GM21528 (cell line): ENCODE measurements at regions not wholly inside any gene's neighbourhood (a gene's known extent, or its start where the extent isn't known, plus 50 kb on each side); places are given as distances from the start of the nearest gene placed in this dataset.

Source experiments
- ATAC-seq: cut with Tn5 transposase; IDR thresholded peaks from one replicate; pipeline ENCODE4 v1.9.1; 2021; ENCODE audit warnings: mild to moderate bottlenecking, moderate library complexity; ENCODE audit not compliant: unreplicated experiment, low FRiP score

DNA sequence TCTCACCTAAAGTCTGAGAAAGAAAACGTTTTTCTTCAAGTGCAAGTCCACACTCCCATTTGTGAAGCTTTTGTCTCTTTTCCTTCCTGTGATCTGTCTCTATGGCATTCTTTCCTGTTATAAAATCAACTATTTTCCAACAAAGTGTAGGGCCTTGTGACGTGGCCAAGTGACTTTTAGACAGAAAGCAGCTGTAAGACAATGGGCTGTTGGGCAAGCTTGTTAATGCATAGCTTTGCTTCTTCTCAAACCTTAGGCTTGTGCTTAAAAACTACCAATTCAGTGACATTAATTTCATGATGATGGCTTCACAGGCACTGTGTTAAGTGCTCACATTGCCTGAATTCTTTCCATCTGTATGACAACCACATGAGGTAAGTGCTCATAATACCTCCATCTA, 83.5 kb downstream of the VCY1B start:
- no peak for ATAC-seq

DNA sequence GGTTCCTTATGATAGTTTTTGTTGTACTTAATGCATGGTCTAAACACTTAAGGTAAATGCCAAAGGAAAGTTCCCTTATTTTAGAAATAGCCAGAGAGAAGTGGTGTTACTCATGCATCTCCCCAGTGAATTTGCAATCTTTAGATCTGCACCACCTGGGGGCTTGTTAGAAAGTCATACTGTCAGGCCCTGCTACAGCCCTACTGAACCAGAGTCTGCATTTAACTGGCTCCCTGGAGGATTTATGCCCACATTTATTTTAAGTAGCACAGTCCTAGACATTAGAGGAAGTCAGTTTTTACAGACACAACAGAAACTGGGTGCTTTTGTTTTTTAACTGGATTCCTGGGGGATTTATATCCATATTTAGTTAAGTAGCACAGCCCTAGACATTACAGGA, 89.6 kb downstream of the VCY1B start:
- ATAC-seq, result no peak

GRCh38 chrY:14182776-14183175, 126.7 kb downstream of the VCY1B start:
- ATAC-seq, result no peak

DNA sequence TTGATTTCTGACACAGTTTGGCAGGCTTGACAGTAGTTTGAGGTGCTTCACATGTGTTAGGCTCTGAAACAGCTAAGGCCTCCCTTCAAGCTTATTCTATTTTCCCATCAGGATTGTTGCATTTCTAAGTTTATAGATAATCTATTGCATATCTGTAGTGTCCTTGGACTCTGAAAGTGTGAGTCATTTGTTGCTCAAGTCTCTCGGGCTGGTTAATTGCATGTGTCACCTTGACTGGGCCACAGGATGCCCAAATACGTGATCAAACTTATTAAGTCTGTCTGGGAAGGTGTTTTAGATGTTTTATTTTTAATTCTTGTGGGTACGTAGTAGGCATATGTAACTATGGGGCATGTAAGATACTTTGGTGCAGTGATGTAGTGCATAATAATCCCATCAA, 166.0 kb downstream of the VCY1B start:
- no peak for ATAC-seq

DNA sequence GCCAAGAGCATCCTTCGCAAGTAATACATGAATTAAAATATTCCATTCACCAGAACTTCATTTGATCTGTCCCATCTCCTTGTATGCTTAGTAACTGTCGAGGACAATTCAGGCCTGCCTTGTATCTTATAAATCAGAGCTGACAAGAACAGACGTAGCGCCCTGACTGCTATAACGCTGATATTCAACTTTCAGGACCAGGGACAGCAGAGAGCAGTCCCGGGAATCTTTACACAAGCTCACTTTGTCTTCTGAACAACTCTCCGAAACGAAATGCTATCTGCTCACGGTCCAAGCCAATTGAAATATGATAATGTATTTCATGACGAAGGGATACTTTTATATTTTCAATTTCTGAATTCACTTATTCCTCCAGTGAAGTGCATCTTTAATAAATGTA, 175.7 kb downstream of the VCY1B start:
- no peak for ATAC-seq

- ATAC-seq, result no peak
Measured at GRCh38 chrY:14235070-14235469, 179.0 kb downstream of the VCY1B start.

DNA sequence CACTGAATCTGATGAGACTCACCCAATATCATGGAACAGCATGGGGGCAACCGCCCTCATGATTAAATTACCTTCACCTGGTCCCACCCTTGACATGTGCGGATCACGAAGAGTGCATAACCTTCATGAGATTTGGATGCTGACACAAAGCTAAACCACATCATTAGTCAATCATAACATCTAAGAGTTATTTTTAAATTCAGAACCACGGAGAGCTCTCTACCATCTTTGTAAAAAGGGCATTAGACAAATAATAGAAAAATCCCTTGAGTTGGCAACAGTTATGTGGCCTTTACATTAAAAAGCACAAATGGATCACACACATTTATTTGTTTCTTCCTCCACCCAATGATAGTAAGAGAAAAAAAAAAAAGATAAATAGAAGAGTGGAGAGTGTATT, 182.2 kb downstream of the VCY1B start:
- no peak for ATAC-seq

- no peak for ATAC-seq
Measured at GRCh38 chrY:14246948-14247347, 190.9 kb downstream of the VCY1B start.

DNA sequence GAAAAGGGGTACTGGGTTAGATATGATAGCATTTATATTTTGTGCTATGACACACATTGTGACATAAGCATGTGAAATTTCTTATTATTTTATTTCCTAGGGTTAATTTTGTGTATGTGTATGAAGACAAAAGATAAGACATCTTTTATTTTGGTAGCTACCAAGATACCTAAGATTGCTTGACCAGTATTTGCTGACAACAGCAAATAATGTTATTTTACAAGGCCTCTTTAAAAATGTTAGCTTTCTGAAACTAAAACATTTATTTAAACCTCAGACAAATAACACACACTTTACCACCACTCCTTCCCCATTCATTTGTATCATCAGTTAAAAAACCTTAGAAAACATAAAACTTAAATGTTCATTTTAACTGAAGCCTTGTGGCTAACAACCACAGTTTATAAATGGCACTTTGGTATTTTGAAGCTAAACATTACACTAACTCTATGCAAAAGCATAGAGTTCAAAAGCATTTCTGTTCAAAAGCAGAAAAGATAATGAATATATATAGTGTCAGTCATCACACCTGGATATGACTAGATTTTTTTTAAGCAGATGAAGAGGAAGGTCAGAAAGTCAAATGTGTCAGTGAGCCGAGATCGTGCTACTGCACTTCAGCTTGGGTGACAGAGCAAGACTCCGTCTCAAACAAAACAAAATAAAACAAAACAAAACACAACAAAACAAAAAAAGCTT, 193.0 kb downstream of the VCY1B start:
- no peak for ATAC-seq

GRCh38 chrY:14255965-14256816, 200.2 kb downstream of the VCY1B start:
- no peak for ATAC-seq

GRCh38 chrY:14256817-14257168, 200.8 kb downstream of the VCY1B start:
- ATAC-seq, result no peak

GRCh38 chrY:14277029-14277428, 221.0 kb downstream of the VCY1B start:
- ATAC-seq, result no peak

- ATAC-seq, result no peak
Measured at GRCh38 chrY:14290656-14291375, 233.5 kb upstream of the NLGN4Y start.

- no peak for ATAC-seq
Measured at GRCh38 chrY:14292382-14292781, 231.9 kb upstream of the NLGN4Y start.

GRCh38 chrY:14300775-14301174, 223.6 kb upstream of the NLGN4Y start:
- no peak for ATAC-seq

- no peak for ATAC-seq
Measured at GRCh38 chrY:14301552-14301951, 222.8 kb upstream of the NLGN4Y start.

DNA sequence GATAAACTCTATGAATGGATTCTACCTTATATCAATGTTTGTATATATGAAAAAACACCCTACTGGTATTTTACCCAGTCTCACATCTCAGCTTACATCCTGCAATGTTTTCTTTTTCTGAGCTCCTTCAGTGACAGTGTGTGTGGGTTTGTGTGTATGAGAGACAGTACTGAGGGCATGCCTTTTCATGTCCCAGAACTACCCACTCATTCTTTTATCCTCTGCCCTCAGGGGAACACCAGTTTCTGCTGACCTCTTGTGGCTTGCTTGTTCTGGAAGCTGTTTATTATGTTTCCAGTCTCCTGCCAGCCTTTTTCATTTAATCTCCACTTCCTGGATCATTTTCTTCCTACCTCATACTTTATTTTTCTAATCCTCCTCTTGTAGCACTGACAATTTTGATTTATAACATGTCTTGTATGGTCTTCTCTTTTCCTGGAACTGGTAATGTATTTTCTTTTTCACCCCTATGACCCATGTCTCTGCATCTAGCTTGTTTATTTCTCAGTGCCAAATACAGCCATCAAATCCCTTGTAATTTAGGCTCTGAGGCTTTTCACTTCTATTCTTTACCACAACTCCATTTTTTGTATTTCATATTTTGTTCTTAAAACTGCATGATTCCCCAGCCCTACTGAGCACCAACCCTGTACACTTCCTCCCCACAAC, 195.5 kb upstream of the NLGN4Y start:
- peak; percentile 91 for ATAC-seq

DNA sequence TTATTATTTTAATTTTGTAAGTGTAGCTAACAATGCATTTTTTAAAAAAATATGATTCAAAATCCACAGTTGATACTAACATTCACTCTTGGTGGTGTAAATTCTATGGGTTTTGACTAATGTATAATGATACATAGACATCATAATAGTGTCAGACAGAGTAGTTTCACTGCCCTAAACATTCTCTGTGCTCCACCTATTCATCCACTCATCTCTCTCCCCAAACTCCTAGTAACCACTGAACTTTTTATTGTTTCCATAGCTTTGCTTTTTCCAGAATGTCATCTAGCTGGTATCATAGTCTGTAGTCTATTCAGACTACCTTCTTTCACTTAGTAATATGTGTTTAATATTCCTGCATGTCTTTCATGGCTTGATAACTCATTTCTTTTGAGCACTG, 194.0 kb upstream of the NLGN4Y start:
- ATAC-seq, result no peak

DNA sequence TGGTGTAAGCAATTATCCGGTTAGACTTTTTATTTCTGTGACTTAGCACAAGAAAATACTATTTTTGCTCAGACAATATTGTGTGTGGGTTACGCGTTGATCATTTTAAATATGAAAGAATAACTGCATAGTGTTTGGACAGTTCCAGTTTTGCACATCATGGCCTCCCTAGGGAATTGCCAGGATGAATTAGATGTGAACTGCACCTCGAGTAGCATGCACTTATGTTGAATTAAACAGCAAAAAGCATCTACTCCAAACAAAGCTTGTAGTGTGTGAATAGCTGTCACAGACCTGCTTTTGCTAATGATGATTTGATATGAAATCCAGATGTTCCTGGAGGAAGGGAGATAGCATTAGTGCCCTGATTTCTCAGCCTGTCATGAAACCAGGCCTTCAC, 184.8 kb upstream of the NLGN4Y start:
- ATAC-seq, result no peak

- ATAC-seq, result peak; percentile 79
Measured at GRCh38 chrY:14340459-14341143, 183.7 kb upstream of the NLGN4Y start.
